ENCODE measurements at regions not wholly inside any gene's neighbourhood (a gene's known extent, or its start where the extent isn't known, plus 50 kb on each side); places are given as distances from the start of the nearest gene placed in this dataset.

GRCh38 chr2:222810044-222810443 lies 50.8 kb upstream of the ACSL3 start:
- TF ChIP-seq EZH2phosphoT487 (IDR thresholded peaks at IDR 0.05; ENCODE audit: borderline replicate concordance, low read length) (no peak), CTCF (IDR thresholded peaks at IDR 0.05; ENCODE audit: low read depth, low read length, poor library complexity, severe bottlenecking) (no peak)
